GM12878 (cell line): ENCODE measurements at regions not wholly inside any gene's neighbourhood (a gene's known extent, or its start where the extent isn't known, plus 50 kb on each side); places are given as distances from the start of the nearest gene placed in this dataset.

ENCODE experiments used
- ATAC-seq: fragments of 200-7000 bp; cut with Tn5 transposase; 3 replicates; pipeline ENCODE4 v1.9.1; 2020; ENCODE audit warnings: mild to moderate bottlenecking, moderate library complexity
- BruUV-seq: library from RNA; stranded (reverse); fragments of 400-500 nt; replicated peaks from 2 replicates; lab custom pipeline; 2021; lab: Mats Ljungman, UMichigan
- CTCF ChIA-PET: fragments of 300-600 bp; sonication (Branson Sonifier 250); formaldehyde crosslinking; extraction: SDS; loops from one replicate; lab custom pipeline; 2021; ENCODE audit warnings: inconsistent platforms; lab: Yijun Ruan, JAX
- POLR2A ChIA-PET: fragments of 350-600 bp; formaldehyde crosslinking; extraction: SDS; loops from one replicate; lab custom pipeline; 2021; ENCODE audit warnings: inconsistent platforms; lab: Charles Lee
- RAD21 ChIA-PET: fragments of 300-600 bp; sonication (Branson Sonifier 250); formaldehyde crosslinking; loops from one replicate; lab custom pipeline; 2023; ENCODE audit warnings: antibody characterized with exemption; ENCODE audit not compliant: unreplicated experiment; lab: Charles Lee
- SMC1A ChIA-PET: fragments of 300-600 bp; sonication (Branson Sonifier 250); formaldehyde crosslinking; loops from one replicate; lab custom pipeline; 2023; ENCODE audit not compliant: unreplicated experiment, uncharacterized antibody; lab: Charles Lee
- DNase-seq: peaks from one replicate; pipeline ENCODE4 v3.0.0-alpha.2; 2011; ENCODE audit warnings: low read depth, low spot score
- FAIRE-seq: peaks from 3 replicates; lab custom pipeline; 2011; peaks lifted over from hg19 to GRCh38; lab: Jason Lieb, UNC
- H2AFZ ChIP-seq: 2 replicates; pipeline ENCODE4 v1.6.0; 2011; ENCODE audit warnings: low read depth, low read length, control low read depth; ENCODE audit not compliant: control insufficient read depth
- H3K27ac ChIP-seq: 2 replicates; pipeline ENCODE4 v1.5.1; 2011; ENCODE audit warnings: control low read depth; ENCODE audit not compliant: control insufficient read depth, insufficient read depth
- H3K27me3 ChIP-seq, 2 experiments: replicated peaks in 1 of 2; 2 replicates each; pipeline versions ENCODE4 v1.6.0 to v1.6.1; 2011; ENCODE audit warnings: low read length in 1 of 2; ENCODE audit not compliant: control insufficient read depth in 2 of 2, insufficient read depth in 2 of 2
- H3K36me3 ChIP-seq, 2 experiments: 2 replicates each; pipeline ENCODE4 v1.5.1; 2011; ENCODE audit warnings: low read length in 1 of 2; ENCODE audit not compliant: control insufficient read depth in 2 of 2, insufficient read depth in 2 of 2
- H3K4me1 ChIP-seq: 2 replicates; pipeline ENCODE4 v1.6.1; 2011; ENCODE audit warnings: mild to moderate bottlenecking, low read length, moderate library complexity, mixed read lengths; ENCODE audit not compliant: control insufficient read depth, insufficient read depth
- H3K4me2 ChIP-seq: 2 replicates; pipeline ENCODE4 v1.6.0; 2011; ENCODE audit warnings: control low read depth; ENCODE audit not compliant: control insufficient read depth, insufficient read depth
- H3K4me3 ChIP-seq: fragments of 200-600 bp; sonication (generic); 2 replicates; pipeline ENCODE4 v1.5.1; 2016
- H3K79me2 ChIP-seq: 2 replicates; pipeline ENCODE4 v1.6.0; 2011; ENCODE audit warnings: low read length; ENCODE audit not compliant: control insufficient read depth, insufficient read depth
- H3K9ac ChIP-seq: 2 replicates; pipeline ENCODE4 v1.8.0; 2011; ENCODE audit warnings: low read length, control low read depth, mixed read lengths; ENCODE audit not compliant: control insufficient read depth, insufficient read depth
- H3K9me3 ChIP-seq: replicated peaks from 3 replicates; pipeline ENCODE4 v1.5.1; 2011; ENCODE audit warnings: mild to moderate bottlenecking, low read length; ENCODE audit not compliant: control insufficient read depth, insufficient read depth
- H4K20me1 ChIP-seq: 2 replicates; pipeline ENCODE4 v1.6.0; 2011; ENCODE audit not compliant: control insufficient read depth, insufficient read depth
- NRF1 ChIP-seq: conservative IDR thresholded peaks from 2 replicates; pipeline ENCODE4 v1.6.1; 2011; ENCODE audit warnings: mild to moderate bottlenecking, low read depth, low read length, improper control_type of control experiment
- SIN3A ChIP-seq: IDR thresholded peaks from 2 replicates; pipeline ENCODE4 v1.6.1; 2012; ENCODE audit warnings: low read depth, low read length, improper control_type of control experiment
- SMARCA5 ChIP-seq: fragments of 450-650 bp; IDR thresholded peaks from 2 replicates; pipeline ENCODE4 v1.6.1; 2017; ENCODE audit warnings: mild to moderate bottlenecking
- SMC3 ChIP-seq: IDR thresholded peaks from 2 replicates; pipeline ENCODE4 v1.6.1; 2011; ENCODE audit warnings: low read length, improper control_type of control experiment, borderline replicate concordance
- SP1 ChIP-seq: IDR thresholded peaks from one replicate; pipeline ENCODE4 v1.6.1; 2011; ENCODE audit warnings: low read depth, low read length
- ZNF217 ChIP-seq: fragments of 450-650 bp; IDR thresholded peaks from 2 replicates; pipeline ENCODE4 v1.6.1; 2017; ENCODE audit warnings: antibody characterized with exemption, mild to moderate bottlenecking
- WGBS: methylation state at CpG from one replicate; pipeline ENCODE4 v1.1.6; 2016; ENCODE audit warnings: low lambda C conversion rate; ENCODE audit not compliant: insufficient replicate concordance, insufficient coverage; ENCODE audit errors: missing lambda C conversion rate; 5-methylcytosine and 5-hydroxymethylcytosine counted together
- in situ Hi-C: fragments of 300-500 bp; cut with MboI; formaldehyde crosslinking; loops from 9 replicates; pipeline ENCODE4 v1.14.3; 2018; ENCODE audit warnings: mixed read lengths
- intact Hi-C: fragments of 100-400 bp; cut with micrococcal nuclease; formaldehyde crosslinking; loops from one replicate; pipeline ENCODE4 v1.14.2; 2022; ENCODE audit not compliant: unreplicated experiment
- TF ChIP-seq, protein P1 (sequence below): fragments of 450-650 bp; IDR thresholded peaks from 2 replicates; pipeline ENCODE4 v1.6.1; 2017; ENCODE audit warnings: mild to moderate bottlenecking, moderate library complexity
- TF ChIP-seq, protein P2 (sequence below): IDR thresholded peaks from 2 replicates; pipeline ENCODE4 v1.6.1; 2012; ENCODE audit warnings: mild to moderate bottlenecking, low read depth, low read length
- TF ChIP-seq, protein P3 (sequence below): IDR thresholded peaks from 2 replicates; pipeline ENCODE4 v1.6.1; 2012; ENCODE audit warnings: improper control_type of control experiment, low read depth, low read length; ENCODE audit not compliant: insufficient replicate concordance

DNA sequence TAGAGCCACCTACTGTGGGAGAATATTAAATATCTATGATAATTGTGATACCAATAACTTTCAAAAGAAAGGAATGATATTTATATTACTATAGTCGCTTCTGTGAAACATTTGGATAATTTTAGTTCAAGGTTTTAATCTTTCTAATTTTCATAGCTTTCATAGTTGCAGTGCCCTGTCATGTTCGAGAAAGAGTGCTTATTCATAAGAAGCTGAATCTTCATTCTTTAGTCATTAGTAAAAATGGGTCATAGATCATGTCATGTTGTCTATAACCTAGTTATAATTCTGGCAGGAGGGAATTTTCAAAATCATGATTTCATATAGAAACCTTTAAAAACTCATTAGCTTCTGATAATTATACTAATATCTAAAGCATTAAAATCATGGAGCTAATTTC, 685.6 kb downstream of the CETN3 start:
- WGBS = 75% methylated on average over 2 of the region's 2 CpGs
- in situ Hi-C loops = no loop called here
- ATAC-seq = no peak
- TF ChIP-seq NRF1 = no peak
- TF ChIP-seq ZNF217 = no peak
- no peak for TF ChIP-seq SMC3
- TF ChIP-seq, protein P1, sequence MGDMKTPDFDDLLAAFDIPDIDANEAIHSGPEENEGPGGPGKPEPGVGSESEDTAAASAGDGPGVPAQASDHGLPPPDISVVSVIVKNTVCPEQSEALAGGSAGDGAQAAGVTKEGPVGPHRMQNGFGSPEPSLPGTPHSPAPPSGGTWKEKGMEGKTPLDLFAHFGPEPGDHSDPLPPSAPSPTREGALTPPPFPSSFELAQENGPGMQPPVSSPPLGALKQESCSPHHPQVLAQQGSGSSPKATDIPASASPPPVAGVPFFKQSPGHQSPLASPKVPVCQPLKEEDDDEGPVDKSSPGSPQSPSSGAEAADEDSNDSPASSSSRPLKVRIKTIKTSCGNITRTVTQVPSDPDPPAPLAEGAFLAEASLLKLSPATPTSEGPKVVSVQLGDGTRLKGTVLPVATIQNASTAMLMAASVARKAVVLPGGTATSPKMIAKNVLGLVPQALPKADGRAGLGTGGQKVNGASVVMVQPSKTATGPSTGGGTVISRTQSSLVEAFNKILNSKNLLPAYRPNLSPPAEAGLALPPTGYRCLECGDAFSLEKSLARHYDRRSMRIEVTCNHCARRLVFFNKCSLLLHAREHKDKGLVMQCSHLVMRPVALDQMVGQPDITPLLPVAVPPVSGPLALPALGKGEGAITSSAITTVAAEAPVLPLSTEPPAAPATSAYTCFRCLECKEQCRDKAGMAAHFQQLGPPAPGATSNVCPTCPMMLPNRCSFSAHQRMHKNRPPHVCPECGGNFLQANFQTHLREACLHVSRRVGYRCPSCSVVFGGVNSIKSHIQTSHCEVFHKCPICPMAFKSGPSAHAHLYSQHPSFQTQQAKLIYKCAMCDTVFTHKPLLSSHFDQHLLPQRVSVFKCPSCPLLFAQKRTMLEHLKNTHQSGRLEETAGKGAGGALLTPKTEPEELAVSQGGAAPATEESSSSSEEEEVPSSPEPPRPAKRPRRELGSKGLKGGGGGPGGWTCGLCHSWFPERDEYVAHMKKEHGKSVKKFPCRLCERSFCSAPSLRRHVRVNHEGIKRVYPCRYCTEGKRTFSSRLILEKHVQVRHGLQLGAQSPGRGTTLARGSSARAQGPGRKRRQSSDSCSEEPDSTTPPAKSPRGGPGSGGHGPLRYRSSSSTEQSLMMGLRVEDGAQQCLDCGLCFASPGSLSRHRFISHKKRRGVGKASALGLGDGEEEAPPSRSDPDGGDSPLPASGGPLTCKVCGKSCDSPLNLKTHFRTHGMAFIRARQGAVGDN = no peak
- TF ChIP-seq SIN3A = no peak
- TF ChIP-seq SP1 = no peak
- TF ChIP-seq, protein P2, sequence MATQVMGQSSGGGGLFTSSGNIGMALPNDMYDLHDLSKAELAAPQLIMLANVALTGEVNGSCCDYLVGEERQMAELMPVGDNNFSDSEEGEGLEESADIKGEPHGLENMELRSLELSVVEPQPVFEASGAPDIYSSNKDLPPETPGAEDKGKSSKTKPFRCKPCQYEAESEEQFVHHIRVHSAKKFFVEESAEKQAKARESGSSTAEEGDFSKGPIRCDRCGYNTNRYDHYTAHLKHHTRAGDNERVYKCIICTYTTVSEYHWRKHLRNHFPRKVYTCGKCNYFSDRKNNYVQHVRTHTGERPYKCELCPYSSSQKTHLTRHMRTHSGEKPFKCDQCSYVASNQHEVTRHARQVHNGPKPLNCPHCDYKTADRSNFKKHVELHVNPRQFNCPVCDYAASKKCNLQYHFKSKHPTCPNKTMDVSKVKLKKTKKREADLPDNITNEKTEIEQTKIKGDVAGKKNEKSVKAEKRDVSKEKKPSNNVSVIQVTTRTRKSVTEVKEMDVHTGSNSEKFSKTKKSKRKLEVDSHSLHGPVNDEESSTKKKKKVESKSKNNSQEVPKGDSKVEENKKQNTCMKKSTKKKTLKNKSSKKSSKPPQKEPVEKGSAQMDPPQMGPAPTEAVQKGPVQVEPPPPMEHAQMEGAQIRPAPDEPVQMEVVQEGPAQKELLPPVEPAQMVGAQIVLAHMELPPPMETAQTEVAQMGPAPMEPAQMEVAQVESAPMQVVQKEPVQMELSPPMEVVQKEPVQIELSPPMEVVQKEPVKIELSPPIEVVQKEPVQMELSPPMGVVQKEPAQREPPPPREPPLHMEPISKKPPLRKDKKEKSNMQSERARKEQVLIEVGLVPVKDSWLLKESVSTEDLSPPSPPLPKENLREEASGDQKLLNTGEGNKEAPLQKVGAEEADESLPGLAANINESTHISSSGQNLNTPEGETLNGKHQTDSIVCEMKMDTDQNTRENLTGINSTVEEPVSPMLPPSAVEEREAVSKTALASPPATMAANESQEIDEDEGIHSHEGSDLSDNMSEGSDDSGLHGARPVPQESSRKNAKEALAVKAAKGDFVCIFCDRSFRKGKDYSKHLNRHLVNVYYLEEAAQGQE = no peak
- TF ChIP-seq, protein P3, sequence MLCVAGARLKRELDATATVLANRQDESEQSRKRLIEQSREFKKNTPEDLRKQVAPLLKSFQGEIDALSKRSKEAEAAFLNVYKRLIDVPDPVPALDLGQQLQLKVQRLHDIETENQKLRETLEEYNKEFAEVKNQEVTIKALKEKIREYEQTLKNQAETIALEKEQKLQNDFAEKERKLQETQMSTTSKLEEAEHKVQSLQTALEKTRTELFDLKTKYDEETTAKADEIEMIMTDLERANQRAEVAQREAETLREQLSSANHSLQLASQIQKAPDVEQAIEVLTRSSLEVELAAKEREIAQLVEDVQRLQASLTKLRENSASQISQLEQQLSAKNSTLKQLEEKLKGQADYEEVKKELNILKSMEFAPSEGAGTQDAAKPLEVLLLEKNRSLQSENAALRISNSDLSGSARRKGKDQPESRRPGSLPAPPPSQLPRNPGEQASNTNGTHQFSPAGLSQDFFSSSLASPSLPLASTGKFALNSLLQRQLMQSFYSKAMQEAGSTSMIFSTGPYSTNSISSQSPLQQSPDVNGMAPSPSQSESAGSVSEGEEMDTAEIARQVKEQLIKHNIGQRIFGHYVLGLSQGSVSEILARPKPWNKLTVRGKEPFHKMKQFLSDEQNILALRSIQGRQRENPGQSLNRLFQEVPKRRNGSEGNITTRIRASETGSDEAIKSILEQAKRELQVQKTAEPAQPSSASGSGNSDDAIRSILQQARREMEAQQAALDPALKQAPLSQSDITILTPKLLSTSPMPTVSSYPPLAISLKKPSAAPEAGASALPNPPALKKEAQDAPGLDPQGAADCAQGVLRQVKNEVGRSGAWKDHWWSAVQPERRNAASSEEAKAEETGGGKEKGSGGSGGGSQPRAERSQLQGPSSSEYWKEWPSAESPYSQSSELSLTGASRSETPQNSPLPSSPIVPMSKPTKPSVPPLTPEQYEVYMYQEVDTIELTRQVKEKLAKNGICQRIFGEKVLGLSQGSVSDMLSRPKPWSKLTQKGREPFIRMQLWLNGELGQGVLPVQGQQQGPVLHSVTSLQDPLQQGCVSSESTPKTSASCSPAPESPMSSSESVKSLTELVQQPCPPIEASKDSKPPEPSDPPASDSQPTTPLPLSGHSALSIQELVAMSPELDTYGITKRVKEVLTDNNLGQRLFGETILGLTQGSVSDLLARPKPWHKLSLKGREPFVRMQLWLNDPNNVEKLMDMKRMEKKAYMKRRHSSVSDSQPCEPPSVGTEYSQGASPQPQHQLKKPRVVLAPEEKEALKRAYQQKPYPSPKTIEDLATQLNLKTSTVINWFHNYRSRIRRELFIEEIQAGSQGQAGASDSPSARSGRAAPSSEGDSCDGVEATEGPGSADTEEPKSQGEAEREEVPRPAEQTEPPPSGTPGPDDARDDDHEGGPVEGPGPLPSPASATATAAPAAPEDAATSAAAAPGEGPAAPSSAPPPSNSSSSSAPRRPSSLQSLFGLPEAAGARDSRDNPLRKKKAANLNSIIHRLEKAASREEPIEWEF = no peak
- no peak for TF ChIP-seq SMARCA5

More for the DNA sequence above, 685.6 kb downstream of the CETN3 start:
- Histone ChIP-seq H3K9me3 (no peaks in the 10 kb centered on the region), H3K36me3 (no peaks in the 10 kb centered on the region), H3K27me3 (no peaks in the 10 kb centered on the region), H3K4me2 (no peak overlapping the region), H3K4me1 (no peaks in the 10 kb centered on the region), H3K27ac (no peak overlapping the region), H2AFZ (no peak overlapping the region), H3K4me3 (no peak overlapping the region), H3K79me2 (no peaks in the 10 kb centered on the region), H4K20me1 (no peaks in the 10 kb centered on the region), H3K9ac (no peak overlapping the region)
- ChIA-PET RAD21 (interaction anchor here (0.6 to 2.9 kb wide), 6 partner anchors 9 to 995 kb away, joined by 3 to 18 read pairs (median 4); no protein-coding TSS in a partner anchor), POLR2A (no interaction called here), CTCF (interaction anchor here (1.1 to 2.0 kb wide), 3 partner anchors 14 to 996 kb away, joined by 3 to 7 read pairs (median 3); no protein-coding TSS in a partner anchor), SMC1A (interaction anchor here (0.6 to 2.4 kb wide), 6 partner anchors 10 to 442 kb away, joined by 4 to 7 read pairs (median 5); no protein-coding TSS in a partner anchor)
- FAIRE-seq = no peak
- BruUV-seq = no TSS peak
- no peak for DNase-seq
- intact Hi-C loops = loop anchor here (10.0 kb wide), 1 partner anchor 541 kb away; no protein-coding TSS in a partner anchor
